AML-193 (cell line): ENCODE measurements at regions not wholly inside any gene's neighbourhood (a gene's known extent, or its start where the extent isn't known, plus 50 kb on each side); places are given as distances from the start of the nearest gene placed in this dataset.

ENCODE experiments used
- DNase-seq, 2 experiments: peaks; one replicate each; lab custom pipeline; 2025; lab: John Stamatoyannopoulos, UW

GRCh38 chr4:13047591-13047990 is 436.5 kb downstream of the RAB28 start:
- DNase-seq: no peak

GRCh38 chr4:13036841-13037240 is 447.3 kb downstream of the RAB28 start:
- DNase-seq: no peak

GRCh38 chr4:13032936-13033335 is 451.2 kb downstream of the RAB28 start:
- DNase-seq: no peak

GRCh38 chr4:13024147-13025105 is 459.7 kb downstream of the RAB28 start:
- DNase-seq: no peak

- DNase-seq: no peak
Measured at GRCh38 chr4:13007802-13008470, 476.2 kb downstream of the RAB28 start.

- DNase-seq: no peak
Measured at GRCh38 chr4:12993923-12994322, 490.2 kb downstream of the RAB28 start.

- no peak for DNase-seq
Measured at GRCh38 chr4:12987284-12987683, 496.9 kb downstream of the RAB28 start.

GRCh38 chr4:12979797-12980196 is 504.3 kb downstream of the RAB28 start:
- DNase-seq: no peak

- no peak for DNase-seq
Measured at GRCh38 chr4:12978310-12978709, 505.8 kb downstream of the RAB28 start.

- no peak for DNase-seq
Measured at GRCh38 chr4:12975511-12975910, 508.6 kb downstream of the RAB28 start.

- no peak for DNase-seq
Measured at GRCh38 chr4:12973522-12973921, 510.6 kb downstream of the RAB28 start.

GRCh38 chr4:12968345-12968744 is 515.8 kb downstream of the RAB28 start:
- DNase-seq: no peak

- DNase-seq: no peak
Measured at GRCh38 chr4:12966726-12967125, 517.4 kb downstream of the RAB28 start.

- no peak for DNase-seq
Measured at GRCh38 chr4:12965334-12965733, 518.8 kb downstream of the RAB28 start.

- no peak for DNase-seq
Measured at GRCh38 chr4:12963912-12964311, 520.2 kb downstream of the RAB28 start.

- no peak for DNase-seq
Measured at GRCh38 chr4:12963291-12963690, 520.8 kb downstream of the RAB28 start.

- DNase-seq: no peak
Measured at GRCh38 chr4:12961713-12962112, 522.4 kb downstream of the RAB28 start.

GRCh38 chr4:12958436-12958835 is 525.7 kb downstream of the RAB28 start:
- no peak for DNase-seq

- no peak for DNase-seq
Measured at GRCh38 chr4:12957108-12957507, 527.0 kb downstream of the RAB28 start.

- DNase-seq: no peak
Measured at GRCh38 chr4:12956026-12956425, 528.1 kb downstream of the RAB28 start.

GRCh38 chr4:12949719-12950490 is 534.2 kb downstream of the RAB28 start:
- DNase-seq: no peak

- no peak for DNase-seq
Measured at GRCh38 chr4:12943069-12943468, 541.1 kb downstream of the RAB28 start.
